Vagina (tissue), 2 donors: ENCODE measurements at regions not wholly inside any gene's neighbourhood (a gene's known extent, or its start where the extent isn't known, plus 50 kb on each side); places are given as distances from the start of the nearest gene placed in this dataset.

ENCODE experiments used
- CTCF ChIP-seq, 3 experiments: fragments of 450-650 bp in 2 of 3; fragments of 200-600 bp in 1 of 3; sonication (generic) in 1 of 3; IDR thresholded peaks; one replicate each; pipeline ENCODE4 v1.5.1; 2017 to 2019; ENCODE audit warnings: antibody characterized with exemption in 3 of 3, mild to moderate bottlenecking in 2 of 3, moderate library complexity in 2 of 3
- POLR2A ChIP-seq, 2 donors: fragments of 450-650 bp; IDR thresholded peaks; one replicate each; pipeline ENCODE4 v1.6.1; 2017; ENCODE audit warnings: antibody characterized with exemption in 2 of 2, mild to moderate bottlenecking in 2 of 2, moderate library complexity in 2 of 2
- POLR2AphosphoS5 ChIP-seq, 2 donors: sonication (generic); formaldehyde crosslinking; IDR thresholded peaks; one replicate each; pipeline ENCODE4 v1.9.0; 2017; ENCODE audit warnings: antibody characterized with exemption in 2 of 2, mild to moderate bottlenecking in 2 of 2, low read depth in 1 of 2; ENCODE audit not compliant: insufficient read depth in 1 of 2

DNA sequence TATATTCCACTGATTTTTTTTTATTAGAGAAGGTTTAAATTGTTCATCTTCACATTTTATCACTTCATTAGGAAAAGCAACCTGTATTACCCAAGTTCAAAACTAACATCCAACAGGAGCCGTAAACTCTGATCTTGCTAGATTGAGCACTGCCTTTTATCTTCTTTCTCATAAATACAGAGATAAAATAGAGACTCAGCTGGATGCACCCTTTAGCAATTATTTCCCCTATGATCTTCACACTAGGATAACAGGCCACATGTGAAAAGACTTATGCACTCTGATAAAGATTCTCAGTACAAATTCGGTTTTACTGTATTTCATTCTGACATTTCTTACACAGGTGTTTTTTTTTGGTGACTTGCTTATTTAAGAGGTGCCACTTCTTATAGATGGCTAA, 2438.2 kb upstream of the PCDH20 start:
- TF ChIP-seq POLR2A (IDR thresholded peaks at IDR 0.05) (no peak), CTCF (IDR thresholded peaks at IDR 0.05) (no peak), POLR2AphosphoS5 (IDR thresholded peaks at IDR 0.05; ENCODE audit: insufficient read depth in 1 of 2, low read depth in 1 of 2) (no peak)
